HEK293T (cell line): ENCODE measurements at regions not wholly inside any gene's neighbourhood (a gene's known extent, or its start where the extent isn't known, plus 50 kb on each side); places are given as distances from the start of the nearest gene placed in this dataset.
"Not testable (repeated sequence)": the region's sequence is repeated elsewhere in the genome, so short reads cannot be mapped to it uniquely, and the experiment has no call there.

Experiments
- BHLHE40 ChIP-seq: fragments of 450-650 bp; IDR thresholded peaks from 2 replicates; pipeline ENCODE4 v1.6.1; 2016; ENCODE audit warnings: mild to moderate bottlenecking, moderate library complexity, borderline replicate concordance
- FOXA1 ChIP-seq: fragments of 450-650 bp; IDR thresholded peaks from 2 replicates; pipeline ENCODE4 v1.6.1; 2016; ENCODE audit warnings: mild to moderate bottlenecking
- FOXK2 ChIP-seq: fragments of 450-650 bp; IDR thresholded peaks from 2 replicates; pipeline ENCODE4 v1.6.1; 2016; ENCODE audit warnings: mild to moderate bottlenecking
- FOXM1 ChIP-seq: fragments of 450-650 bp; IDR thresholded peaks from 2 replicates; pipeline ENCODE4 v1.6.1; 2017; ENCODE audit warnings: mild to moderate bottlenecking, borderline replicate concordance
- LEF1 ChIP-seq: fragments of 450-650 bp; IDR thresholded peaks from 2 replicates; pipeline ENCODE4 v1.6.1; 2017; ENCODE audit warnings: mild to moderate bottlenecking, borderline replicate concordance
- SP1 ChIP-seq: fragments of 450-650 bp; IDR thresholded peaks from 2 replicates; pipeline ENCODE4 v1.6.1; 2017
- SUZ12 ChIP-seq: fragments of 450-650 bp; IDR thresholded peaks from 2 replicates; pipeline ENCODE4 v1.6.1; 2016; ENCODE audit warnings: mild to moderate bottlenecking
- TARDBP ChIP-seq: fragments of 450-650 bp; IDR thresholded peaks from 2 replicates; pipeline ENCODE4 v1.6.1; 2016
- ZNF384 ChIP-seq: fragments of 450-650 bp; IDR thresholded peaks from 2 replicates; pipeline ENCODE4 v1.6.1; 2016

DNA sequence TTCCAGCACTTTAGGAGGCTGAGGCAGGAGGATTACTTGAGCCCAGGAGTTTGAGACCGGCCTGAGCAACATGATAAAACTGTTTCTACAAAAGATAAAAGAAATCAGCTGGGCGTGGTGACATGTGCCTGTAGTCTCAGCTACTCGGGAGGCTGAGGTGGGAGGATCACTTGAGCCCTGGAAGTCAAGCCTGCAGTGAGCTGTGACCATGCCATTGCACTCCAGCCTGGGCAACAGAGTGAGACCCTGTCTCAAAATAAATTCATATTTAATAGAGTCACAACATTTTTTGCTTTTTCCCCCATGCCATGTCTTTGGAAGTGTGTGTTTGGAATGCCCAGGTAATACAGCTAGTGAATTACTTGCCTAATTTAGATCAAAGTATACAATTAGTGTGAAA is 349.6 kb downstream of the PRL start:
- TF ChIP-seq FOXK2, SP1, BHLHE40, TARDBP, FOXA1, SUZ12, FOXM1, LEF1, ZNF384: not testable (repeated sequence)
